H9 (cell line): ENCODE measurements at regions not wholly inside any gene's neighbourhood (a gene's known extent, or its start where the extent isn't known, plus 50 kb on each side); places are given as distances from the start of the nearest gene placed in this dataset.

Source experiments
- DNase-seq: peaks from one replicate; pipeline ENCODE4 v3.0.0-alpha.2; 2017
- H2AFZ ChIP-seq: one replicate; pipeline ENCODE4 v1.6.1; 2013; ENCODE audit warnings: mild to moderate bottlenecking, low read length, control low read depth, moderate library complexity
- H2AK5ac ChIP-seq: 2 replicates; pipeline ENCODE4 v1.6.1; 2013; ENCODE audit warnings: low read length, control low read depth, mixed read lengths; ENCODE audit not compliant: insufficient read length
- H2BK120ac ChIP-seq: one replicate; pipeline ENCODE4 v1.6.1; 2013; ENCODE audit warnings: low read depth, mild to moderate bottlenecking, low read length, control low read depth, inconsistent platforms; ENCODE audit not compliant: poor library complexity, severe bottlenecking
- H2BK12ac ChIP-seq: 2 replicates; pipeline ENCODE4 v1.6.1; 2013; ENCODE audit warnings: low read length, control low read depth, mixed read lengths, low read depth; ENCODE audit not compliant: insufficient read length
- H2BK15ac ChIP-seq: 2 replicates; pipeline ENCODE4 v1.6.1; 2013; ENCODE audit warnings: low read depth, low read length, control low read depth
- H2BK20ac ChIP-seq: one replicate; pipeline ENCODE4 v1.6.1; 2013; ENCODE audit warnings: low read depth, mild to moderate bottlenecking, low read length, control low read depth, inconsistent platforms; ENCODE audit not compliant: poor library complexity, severe bottlenecking
- H2BK5ac ChIP-seq: 2 replicates; pipeline ENCODE4 v1.6.1; 2013; ENCODE audit warnings: low read length, control low read depth, mixed read lengths; ENCODE audit not compliant: insufficient read length
- H3K14ac ChIP-seq: 2 replicates; pipeline ENCODE4 v1.6.1; 2013; ENCODE audit warnings: low read length, control low read depth; ENCODE audit not compliant: insufficient read depth
- H3K18ac ChIP-seq: 2 replicates; pipeline ENCODE4 v1.6.1; 2013; ENCODE audit warnings: low read depth, mild to moderate bottlenecking, mixed read lengths, low read length, control low read depth; ENCODE audit not compliant: insufficient read length
- H3K23ac ChIP-seq: 2 replicates; pipeline ENCODE4 v1.6.1; 2013; ENCODE audit warnings: low read length, control low read depth, mixed read lengths, low read depth; ENCODE audit not compliant: insufficient read length
- H3K23me2 ChIP-seq: 2 replicates; pipeline ENCODE4 v1.6.1; 2013; ENCODE audit warnings: low read depth, mild to moderate bottlenecking, mixed read lengths, low read length, control low read depth; ENCODE audit not compliant: insufficient read length, poor library complexity, severe bottlenecking
- H3K27ac ChIP-seq: 2 replicates; pipeline ENCODE4 v1.5.1; 2013; ENCODE audit warnings: low read length, control low read depth, mixed read lengths, low read depth; ENCODE audit not compliant: insufficient read length
- H3K27me3 ChIP-seq: 2 replicates; pipeline ENCODE4 v1.6.1; 2013; ENCODE audit warnings: low read length, control low read depth, inconsistent platforms; ENCODE audit not compliant: insufficient read depth
- H3K4ac ChIP-seq: 2 replicates; pipeline ENCODE4 v1.6.1; 2013; ENCODE audit warnings: low read depth, mild to moderate bottlenecking, control low read depth, inconsistent platforms, low read length, moderate library complexity
- H3K4me1 ChIP-seq: 2 replicates; pipeline ENCODE4 v1.6.1; 2013; ENCODE audit warnings: low read length, control low read depth, inconsistent platforms; ENCODE audit not compliant: insufficient read depth
- H3K4me2 ChIP-seq: 2 replicates; pipeline ENCODE4 v1.6.1; 2013; ENCODE audit warnings: low read length, control low read depth, mixed read lengths; ENCODE audit not compliant: insufficient read length, insufficient read depth
- H3K56ac ChIP-seq: 2 replicates; pipeline ENCODE4 v1.6.1; 2013; ENCODE audit warnings: low read depth, mild to moderate bottlenecking, mixed read lengths, low read length, control low read depth; ENCODE audit not compliant: insufficient read length
- H3K79me1 ChIP-seq: 2 replicates; pipeline ENCODE4 v1.6.1; 2013; ENCODE audit warnings: low read depth, mild to moderate bottlenecking, moderate library complexity, low read length, control low read depth, inconsistent platforms; ENCODE audit not compliant: insufficient read depth, poor library complexity, severe bottlenecking
- H3K79me2 ChIP-seq: 2 replicates; pipeline ENCODE4 v1.6.1; 2013; ENCODE audit warnings: low read length, control low read depth, inconsistent platforms; ENCODE audit not compliant: insufficient read depth
- H3K9ac ChIP-seq: 2 replicates; pipeline ENCODE4 v1.6.1; 2013; ENCODE audit warnings: low read length, control low read depth, mixed read lengths; ENCODE audit not compliant: insufficient read length; ENCODE audit errors: extremely low read depth
- H3K9me3 ChIP-seq: one replicate; pipeline ENCODE4 v1.6.1; 2013; ENCODE audit warnings: low read depth, low read length, inconsistent platforms; ENCODE audit not compliant: control insufficient read depth
- H3T11ph ChIP-seq: one replicate; pipeline ENCODE4 v1.6.1; 2013; ENCODE audit warnings: mild to moderate bottlenecking, low read length, control low read depth, inconsistent platforms
- H4K20me1 ChIP-seq: one replicate; pipeline ENCODE4 v1.6.1; 2013; ENCODE audit not compliant: control insufficient read depth, insufficient read length, insufficient read depth
- H4K5ac ChIP-seq: 2 replicates; pipeline ENCODE4 v1.6.1; 2013; ENCODE audit warnings: low read depth, mild to moderate bottlenecking, mixed read lengths, low read length, control low read depth; ENCODE audit not compliant: insufficient read length
- H4K8ac ChIP-seq: replicated peaks from 2 replicates; pipeline ENCODE4 v1.6.1; 2013; ENCODE audit warnings: low read length, control low read depth, mixed read lengths, low read depth; ENCODE audit not compliant: insufficient read length
- H4K91ac ChIP-seq: 2 replicates; pipeline ENCODE4 v1.6.1; 2013; ENCODE audit warnings: low read depth, mild to moderate bottlenecking, moderate library complexity, mixed read lengths, low read length, control low read depth; ENCODE audit not compliant: insufficient read length
- H3K27ac Mint-ChIP-seq, 3 experiments: 2 replicates in 2 of 3; 3 replicates in 1 of 3; pipeline ENCODE4 v1.8.0; 2020 to 2021; ENCODE audit warnings: mixed read lengths in 3 of 3, mild to moderate bottlenecking in 1 of 3, moderate library complexity in 1 of 3
- H3K27me3 Mint-ChIP-seq: 2 replicates; pipeline ENCODE4 v1.8.0; 2021; ENCODE audit warnings: low read depth, mild to moderate bottlenecking, moderate library complexity, mixed read lengths
- H3K36me3 Mint-ChIP-seq, 3 experiments: 2 replicates in 2 of 3; 3 replicates in 1 of 3; pipeline ENCODE4 v1.8.0; 2020 to 2021; ENCODE audit warnings: low read depth in 3 of 3, mixed read lengths in 3 of 3; ENCODE audit not compliant: insufficient read depth in 1 of 3
- H3K4me1 Mint-ChIP-seq, 2 experiments: 2 replicates each; pipeline ENCODE4 v1.8.0; 2020; ENCODE audit warnings: mixed read lengths in 2 of 2
- H3K4me3 Mint-ChIP-seq, 2 experiments: 2 replicates in 1 of 2; 3 replicates in 1 of 2; pipeline ENCODE4 v1.8.0; 2020 to 2021; ENCODE audit warnings: mild to moderate bottlenecking in 2 of 2, mixed read lengths in 2 of 2, moderate library complexity in 1 of 2
- H3K9me3 Mint-ChIP-seq, 2 experiments: 2 replicates in 1 of 2; 3 replicates in 1 of 2; pipeline ENCODE4 v1.8.0; 2020; ENCODE audit warnings: mild to moderate bottlenecking in 2 of 2, mixed read lengths in 2 of 2, moderate library complexity in 1 of 2
- CTCF ChIP-seq: fragments of 200-600 bp; sonication (generic); conservative IDR thresholded peaks from 3 replicates; pipeline ENCODE4 v1.8.0; 2021; ENCODE audit warnings: antibody characterized with exemption, mild to moderate bottlenecking
- WGBS: extraction: QIAGEN DNeasy Blood & Tissue Kit; methylation state at CpG from one replicate; pipeline ENCODE4 v1.1.7; 2013; ENCODE audit warnings: missing lambda C conversion rate, low lambda C conversion rate, mixed read lengths; ENCODE audit not compliant: insufficient read length; ENCODE audit errors: extremely low coverage; 5-methylcytosine and 5-hydroxymethylcytosine counted together

- no peak overlapping the region for H3K56ac ChIP-seq
- no peak overlapping the region for H3K14ac ChIP-seq
- H3K4me2 ChIP-seq = no peak overlapping the region
- H2AK5ac ChIP-seq = no peak overlapping the region
- H3K9ac ChIP-seq = no peak overlapping the region
- H3K4me1 ChIP-seq = peaks cover 3% of the 10 kb centered on the region; the same call in 1 of the 2 replicates
- H3K23ac ChIP-seq = no peak overlapping the region
- H3K79me1 ChIP-seq = no peaks in the 10 kb centered on the region
- H2AFZ ChIP-seq = no peak overlapping the region
- H3K27me3 ChIP-seq = no peaks in the 10 kb centered on the region
- Mint-ChIP-seq H3K36me3 (peaks cover 2 to 8% (median 2%) of the 10 kb centered on the region in 3 experiments; a peak in 3 of 7 replicates), H3K4me3 (no peak overlapping the region), H3K9me3 (peaks cover 3 to 9% of the 10 kb centered on the region in 2 experiments), H3K27ac (no peak overlapping the region), H3K27me3 (no peaks in the 10 kb centered on the region; the same call in 1 of the 2 replicates), H3K4me1 (peaks cover 16 to 32% of the 10 kb centered on the region in 2 experiments)
- no peak overlapping the region for H3K18ac ChIP-seq
- no peak overlapping the region for H2BK20ac ChIP-seq
- no peak overlapping the region for H4K91ac ChIP-seq
- no peak overlapping the region for H3T11ph ChIP-seq
- H2BK15ac ChIP-seq = no peak overlapping the region
- TF ChIP-seq CTCF = no peak
- no peak overlapping the region for H2BK12ac ChIP-seq
- H3K79me2 ChIP-seq = no peaks in the 10 kb centered on the region
- no peaks in the 10 kb centered on the region for H3K9me3 ChIP-seq
- no peaks in the 10 kb centered on the region for H3K23me2 ChIP-seq
- no peak overlapping the region for H2BK5ac ChIP-seq
- DNase-seq = no peak
- no peak overlapping the region for H4K5ac ChIP-seq
- H4K8ac ChIP-seq = no peak overlapping the region
- no peak overlapping the region for H3K27ac ChIP-seq
- no peak overlapping the region for H3K4ac ChIP-seq
- no CpG with 5 or more reads among the region's 1 CpG for WGBS
- H4K20me1 ChIP-seq = no peaks in the 10 kb centered on the region
- no peak overlapping the region for H2BK120ac ChIP-seq
Measured at GRCh38 chr11:116376547-116376946, 396.2 kb downstream of the BUD13 start.
